PC-9 (cell line): ENCODE measurements at regions not wholly inside any gene's neighbourhood (a gene's known extent, or its start where the extent isn't known, plus 50 kb on each side); places are given as distances from the start of the nearest gene placed in this dataset.

Experiments
- BruUV-seq: library from RNA; stranded (reverse); fragments of 400-500 nt; replicated peaks from 2 replicates; lab custom pipeline; 2021; lab: Mats Ljungman, UMichigan
- CTCF ChIA-PET: fragments of 300-600 bp; sonication (Branson Sonifier 250); formaldehyde crosslinking; loops from one replicate; lab custom pipeline; 2022; ENCODE audit warnings: antibody characterized with exemption; lab: Charles Lee
- POLR2A ChIA-PET: fragments of 300-600 bp; sonication (Branson Sonifier 250); formaldehyde crosslinking; loops from one replicate; lab custom pipeline; 2022; ENCODE audit warnings: antibody characterized with exemption; ENCODE audit not compliant: unreplicated experiment; lab: Charles Lee
- DNase-seq, 2 experiments: peaks; one replicate each; pipeline versions ENCODE4 v3.0.0 to v3.0.0-alpha.2; 2015 to 2022; ENCODE audit warnings: mixed read lengths in 1 of 2
- H2AFZ ChIP-seq: fragments of 200-600 bp; sonication (generic); 2 replicates; pipeline ENCODE4 v1.8.1; 2017; ENCODE audit warnings: antibody characterized with exemption
- H3F3A ChIP-seq: fragments of 200-600 bp; sonication (generic); 2 replicates; pipeline ENCODE4 v1.8.1; 2017; ENCODE audit warnings: antibody characterized with exemption, mild to moderate bottlenecking, low read depth; ENCODE audit not compliant: insufficient read depth
- H3K27ac ChIP-seq: fragments of 200-600 bp; sonication (generic); 2 replicates; pipeline ENCODE4 v1.6.1; 2016; ENCODE audit warnings: mixed run types
- H3K27me3 ChIP-seq: fragments of 200-600 bp; sonication (generic); 2 replicates; pipeline ENCODE4 v1.6.1; 2016; ENCODE audit warnings: low read depth, mixed run types; ENCODE audit not compliant: insufficient read depth
- H3K36me3 ChIP-seq: fragments of 200-600 bp; sonication (generic); 2 replicates; pipeline ENCODE4 v1.6.1; 2016; ENCODE audit warnings: low read depth, mixed run types
- H3K4me1 ChIP-seq: fragments of 200-600 bp; sonication (generic); replicated peaks from 2 replicates; pipeline ENCODE4 v1.6.1; 2016; ENCODE audit warnings: mixed run types; ENCODE audit not compliant: insufficient read depth
- H3K4me2 ChIP-seq: fragments of 200-600 bp; sonication (generic); 2 replicates; pipeline ENCODE4 v1.6.1; 2017; ENCODE audit warnings: mixed run types
- H3K4me3 ChIP-seq: fragments of 200-600 bp; sonication (generic); 2 replicates; pipeline ENCODE4 v1.6.1; 2016; ENCODE audit warnings: mixed run types
- H3K79me2 ChIP-seq: fragments of 200-600 bp; sonication (generic); 2 replicates; pipeline ENCODE4 v1.6.1; 2017; ENCODE audit warnings: low read depth, mixed run types
- H3K9me2 ChIP-seq: fragments of 200-600 bp; sonication (generic); 2 replicates; pipeline ENCODE4 v1.8.1; 2017; ENCODE audit warnings: mild to moderate bottlenecking; ENCODE audit not compliant: insufficient read depth
- H3K9me3 ChIP-seq: fragments of 200-600 bp; sonication (generic); 2 replicates; pipeline ENCODE4 v1.8.1; 2016; ENCODE audit warnings: low read depth; ENCODE audit not compliant: insufficient read depth
- H4K20me1 ChIP-seq: fragments of 200-600 bp; sonication (generic); 2 replicates; pipeline ENCODE4 v1.8.1; 2017; ENCODE audit not compliant: insufficient read depth
- CTCF ChIP-seq: fragments of 200-600 bp; sonication (generic); conservative IDR thresholded peaks from 2 replicates; pipeline ENCODE4 v1.6.1; 2017; ENCODE audit warnings: mixed run types, antibody characterized with exemption, mild to moderate bottlenecking, moderate library complexity
- EZH2 ChIP-seq: fragments of 200-600 bp; sonication (generic); IDR thresholded peaks from 2 replicates; pipeline ENCODE4 v1.8.0; 2017; ENCODE audit warnings: antibody characterized with exemption, low read depth
- intact Hi-C: fragments of 100-400 bp; cut with micrococcal nuclease; formaldehyde crosslinking; loops from one replicate; pipeline ENCODE4 v1.10.0; 2022; ENCODE audit not compliant: unreplicated experiment

GRCh38 chr2:103669531-103669930 is 907.7 kb downstream of the TMEM182 start:
- no peaks in the 10 kb centered on the region for H3K79me2 ChIP-seq
- H3K27ac ChIP-seq: no peak overlapping the region
- no peak for TF ChIP-seq CTCF
- TF ChIP-seq EZH2: no peak
- no peaks in the 10 kb centered on the region for H3K27me3 ChIP-seq
- POLR2A ChIA-PET: no interaction called here
- no peaks in the 10 kb centered on the region for H3K4me1 ChIP-seq
- H3K9me3 ChIP-seq: no peaks in the 10 kb centered on the region
- H4K20me1 ChIP-seq: no peaks in the 10 kb centered on the region
- intact Hi-C loops: no loop called here
- no peaks in the 10 kb centered on the region for H3K9me2 ChIP-seq
- H2AFZ ChIP-seq: no peak overlapping the region
- H3K4me2 ChIP-seq: no peak overlapping the region
- BruUV-seq: no TSS peak
- CTCF ChIA-PET: no interaction called here
- H3K4me3 ChIP-seq: no peak overlapping the region
- no peaks in the 10 kb centered on the region for H3F3A ChIP-seq
- H3K36me3 ChIP-seq: no peaks in the 10 kb centered on the region
- no peak for DNase-seq
